PC-9 (cell line): ENCODE measurements at regions not wholly inside any gene's neighbourhood (a gene's known extent, or its start where the extent isn't known, plus 50 kb on each side); places are given as distances from the start of the nearest gene placed in this dataset.
"Not testable (repeated sequence)": the region's sequence is repeated elsewhere in the genome, so short reads cannot be mapped to it uniquely, and the experiment has no call there.

Experiments used
- CTCF ChIP-seq: fragments of 200-600 bp; sonication (generic); conservative IDR thresholded peaks from 2 replicates; pipeline ENCODE4 v1.6.1; 2017; ENCODE audit warnings: mixed run types, antibody characterized with exemption, mild to moderate bottlenecking, moderate library complexity
- EZH2 ChIP-seq: fragments of 200-600 bp; sonication (generic); IDR thresholded peaks from 2 replicates; pipeline ENCODE4 v1.8.0; 2017; ENCODE audit warnings: antibody characterized with exemption, low read depth

GRCh38 chr7:46904523-46904922 is 677.4 kb downstream of the TNS3 start:
- TF ChIP-seq CTCF, EZH2: not testable (repeated sequence)
